ENCODE measurements at regions not wholly inside any gene's neighbourhood (a gene's known extent, or its start where the extent isn't known, plus 50 kb on each side); places are given as distances from the start of the nearest gene placed in this dataset.

- Histone ChIP-seq H4K20me1 (ENCODE audit: insufficient read depth, low read length) (no peaks in the 10 kb centered on the region), H3K79me2 (ENCODE audit: insufficient read depth, low read length) (peaks cover 2% of the 10 kb centered on the region), H3K4me1 (ENCODE audit: insufficient read depth, low read length) (peaks cover 25% of the 10 kb centered on the region), H3K36me3 (replicated peaks in 1 of 2; ENCODE audit: control insufficient read depth in 1 of 2, insufficient read depth in 2 of 2, low read length in 2 of 2) (peaks cover 12 to 58% of the 10 kb centered on the region in 2 experiments), H3K4me2 (ENCODE audit: low read depth, low read length) (0 out of 2 replicates have a peak overlapping the region, but pooled peaks have one; percentile 1), H3K27me3 (ENCODE audit: control insufficient read depth in 1 of 2, insufficient read depth in 2 of 2, low read length in 2 of 2) (no peaks in the 10 kb centered on the region), H3K9ac (ENCODE audit: insufficient read depth, low read depth, low read length) (no peak overlapping the region), H3K27ac (ENCODE audit: extremely low read length, insufficient read depth, low read length) (no peak overlapping the region), H3K9me3 (ENCODE audit: low read length) (no peaks in the 10 kb centered on the region), H3K4me3 (replicated peaks in 1 of 3; ENCODE audit: insufficient read depth in 1 of 3, low read depth in 2 of 3, low read length in 3 of 3) (no peak overlapping the region), H2AFZ (ENCODE audit: low read length) (no peak overlapping the region)
- FAIRE-seq: no peak
- DNase-seq (ENCODE audit: low spot score): no peak
- intact Hi-C loops (cut with micrococcal nuclease; ENCODE audit: unreplicated experiment): no loop called here
- in situ Hi-C loops (cut with HindIII; ENCODE audit: extremely low pct_ligation_motif_present, low pct_unique_long_range_greater_than_20kb): no loop called here
- ChIA-PET CTCF (ENCODE audit: low intra/inter-chr PET ratio, low total read pairs) (no interaction called here), POLR2A (interaction anchor here (1.1 to 1.3 kb wide), 2 partner anchors 97 to 170 kb away, joined by 3 to 5 read pairs; partner anchors contain the start of gene HS3ST3B1)
- no TSS peak for BruUV-seq (replicated peaks)
- WGBS (ENCODE audit: low lambda C conversion rate): 92% methylated on average over 4 of the region's 4 CpGs
- no peak for TF ChIP-seq ZNF138 (CRISPR knock-in tag; IDR thresholded peaks at IDR 0.05; ENCODE audit: low read depth)
- peak; percentile 9; the same call in 1 of the 2 replicates for TF ChIP-seq ZFX (CRISPR knock-in tag; IDR thresholded peaks at IDR 0.05; ENCODE audit: low read depth)
- ATAC-seq: peak; percentile 52
Observed at GRCh38 chr17:14470417-14470816, 169.5 kb downstream of the HS3ST3B1 start.

- H3K9me3 ChIP-seq (ENCODE audit: low read length): no peaks in the 10 kb centered on the region
- peaks cover 25% of the 10 kb centered on the region for H3K4me1 ChIP-seq (ENCODE audit: insufficient read depth, low read length)
- no peak overlapping the region for H3K4me2 ChIP-seq (ENCODE audit: low read depth, low read length)
- in situ Hi-C loops (cut with HindIII; ENCODE audit: extremely low pct_ligation_motif_present, low pct_unique_long_range_greater_than_20kb) (no loop called here), intact Hi-C loops (cut with micrococcal nuclease; ENCODE audit: unreplicated experiment) (no loop called here)
- CTCF ChIA-PET (ENCODE audit: low intra/inter-chr PET ratio, low total read pairs): no interaction called here
- no peak overlapping the region for H3K9ac ChIP-seq (ENCODE audit: insufficient read depth, low read depth, low read length)
- 94% methylated on average over 2 of the region's 3 CpGs for WGBS (ENCODE audit: low lambda C conversion rate)
- no peak overlapping the region for H3K27ac ChIP-seq (ENCODE audit: extremely low read length, insufficient read depth, low read length)
- POLR2A ChIA-PET: no interaction called here
- no peak for DNase-seq (ENCODE audit: low spot score)
- ATAC-seq: peak; percentile 39
- H3K36me3 ChIP-seq (replicated peaks in 1 of 2; ENCODE audit: control insufficient read depth in 1 of 2, insufficient read depth in 2 of 2, low read length in 2 of 2): peaks cover 14 to 61% of the 10 kb centered on the region in 2 experiments
- BruUV-seq (replicated peaks): no TSS peak
- H3K27me3 ChIP-seq (ENCODE audit: control insufficient read depth in 1 of 2, insufficient read depth in 2 of 2, low read length in 2 of 2): no peaks in the 10 kb centered on the region
- peaks cover 2% of the 10 kb centered on the region for H3K79me2 ChIP-seq (ENCODE audit: insufficient read depth, low read length)
- TF ChIP-seq ETV6 (CRISPR knock-in tag; conservative IDR thresholded peaks at IDR 0.05): no peak
- H2AFZ ChIP-seq (ENCODE audit: low read length): no peak overlapping the region
- H4K20me1 ChIP-seq (ENCODE audit: insufficient read depth, low read length): no peaks in the 10 kb centered on the region
- FAIRE-seq: no peak
- H3K4me3 ChIP-seq (replicated peaks in 1 of 3; ENCODE audit: insufficient read depth in 1 of 3, low read depth in 2 of 3, low read length in 3 of 3): no peak overlapping the region
Observed at GRCh38 chr17:14469971-14470370, 169.1 kb downstream of the HS3ST3B1 start.

All from HepG2 (cell line).